ENCODE measurements at regions not wholly inside any gene's neighbourhood (a gene's known extent, or its start where the extent isn't known, plus 50 kb on each side); places are given as distances from the start of the nearest gene placed in this dataset.

DNA sequence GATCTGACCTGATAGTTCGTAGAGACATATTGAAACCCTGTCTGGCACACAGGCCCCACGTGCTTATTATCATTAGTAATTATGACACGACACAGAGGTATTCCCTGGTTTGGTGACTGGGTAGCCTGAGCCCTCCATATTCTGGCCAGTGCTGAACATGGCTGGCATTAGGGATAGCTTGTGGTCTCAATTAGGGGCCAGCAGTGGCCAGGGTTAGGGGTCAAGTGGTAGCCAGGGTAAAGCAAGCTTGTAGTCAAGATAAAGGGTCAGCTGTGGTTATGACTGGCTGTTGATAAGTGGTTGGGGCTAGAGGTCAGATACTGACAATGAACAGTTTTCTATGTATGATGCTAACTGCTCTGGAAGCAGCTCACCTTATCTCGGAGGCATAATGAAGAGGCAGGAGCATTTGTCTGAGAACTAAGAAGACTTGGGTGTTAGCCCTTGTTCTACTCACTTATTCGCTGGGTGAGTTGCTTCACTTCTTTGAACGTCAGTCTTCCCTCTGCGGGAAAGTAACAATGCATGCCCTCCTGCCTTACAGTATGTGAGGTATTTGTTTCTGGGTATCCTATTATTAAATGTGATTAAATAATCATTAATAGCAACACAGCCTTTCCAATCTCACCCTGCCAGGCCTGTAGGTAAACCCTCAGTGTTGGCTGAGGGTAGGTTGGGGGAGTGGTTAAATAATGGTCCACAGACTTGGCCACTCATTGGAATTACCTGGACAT, 66.7 kb downstream of the VEGFA start (continued):
- TF ChIP-seq HINFP (tag; conservative IDR thresholded peaks at IDR 0.05; ENCODE audit: low read depth) (no peak), HDAC8 (tag; IDR thresholded peaks at IDR 0.05) (no peak), MTA2 (IDR thresholded peaks at IDR 0.05; ENCODE audit: low read depth) (peak; percentile 88), RBM17 (IDR thresholded peaks at IDR 0.05; ENCODE audit: borderline replicate concordance, low read depth, low read length) (no peak), MYBL2 (IDR thresholded peaks at IDR 0.05; ENCODE audit: low read depth) (no peak), MYBL2 (CRISPR knock-in tag; IDR thresholded peaks at IDR 0.05; ENCODE audit: borderline replicate concordance) (no peak), YY1 (IDR thresholded peaks at IDR 0.05; ENCODE audit: borderline replicate concordance in 1 of 3, control insufficient read depth in 1 of 3, extremely low read depth in 1 of 3, insufficient read depth in 3 of 3, insufficient read length in 1 of 3, insufficient replicate concordance in 2 of 3, low read depth in 1 of 3, low read length in 2 of 3) (no peak), NR2C1 (IDR thresholded peaks at IDR 0.05) (peak; percentile 90), NR2C1 (tag; IDR thresholded peaks at IDR 0.05) (peak; percentile 96), ZBTB43 (CRISPR knock-in tag; IDR thresholded peaks at IDR 0.05) (no peak), SREBF1 (IDR thresholded peaks at IDR 0.05; ENCODE audit: borderline replicate concordance, low read depth, low read length) (no peak), SIRT6 (IDR thresholded peaks at IDR 0.05; ENCODE audit: low read depth, low read length) (no peak), PYGO2 (tag; IDR thresholded peaks at IDR 0.05) (no peak), ZNF175 (CRISPR knock-in tag; IDR thresholded peaks at IDR 0.05; ENCODE audit: low read depth) (peak; percentile 55; the same call in 1 of the 2 replicates), TCFL5 (CRISPR knock-in tag; conservative IDR thresholded peaks at IDR 0.05) (no peak), HDAC1 (IDR thresholded peaks at IDR 0.05) (peak in 1 of 2 experiments; percentile 97; a peak in 2 of 4 replicates)
- TF ChIP-seq, protein P1, sequence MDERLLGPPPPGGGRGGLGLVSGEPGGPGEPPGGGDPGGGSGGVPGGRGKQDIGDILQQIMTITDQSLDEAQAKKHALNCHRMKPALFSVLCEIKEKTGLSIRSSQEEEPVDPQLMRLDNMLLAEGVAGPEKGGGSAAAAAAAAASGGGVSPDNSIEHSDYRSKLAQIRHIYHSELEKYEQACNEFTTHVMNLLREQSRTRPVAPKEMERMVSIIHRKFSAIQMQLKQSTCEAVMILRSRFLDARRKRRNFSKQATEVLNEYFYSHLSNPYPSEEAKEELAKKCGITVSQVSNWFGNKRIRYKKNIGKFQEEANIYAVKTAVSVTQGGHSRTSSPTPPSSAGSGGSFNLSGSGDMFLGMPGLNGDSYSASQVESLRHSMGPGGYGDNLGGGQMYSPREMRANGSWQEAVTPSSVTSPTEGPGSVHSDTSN (CRISPR knock-in tag; IDR thresholded peaks at IDR 0.05; ENCODE audit: low read depth): no peak
- TF ChIP-seq, protein P1 (tag; conservative IDR thresholded peaks at IDR 0.05; ENCODE audit: low read depth): 0 out of 2 replicates have a peak, but pooled peaks have one; percentile 9
- TF ChIP-seq, protein P2, sequence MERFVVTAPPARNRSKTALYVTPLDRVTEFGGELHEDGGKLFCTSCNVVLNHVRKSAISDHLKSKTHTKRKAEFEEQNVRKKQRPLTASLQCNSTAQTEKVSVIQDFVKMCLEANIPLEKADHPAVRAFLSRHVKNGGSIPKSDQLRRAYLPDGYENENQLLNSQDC (CRISPR knock-in tag; IDR thresholded peaks at IDR 0.05): no peak
- TF ChIP-seq, protein P3, sequence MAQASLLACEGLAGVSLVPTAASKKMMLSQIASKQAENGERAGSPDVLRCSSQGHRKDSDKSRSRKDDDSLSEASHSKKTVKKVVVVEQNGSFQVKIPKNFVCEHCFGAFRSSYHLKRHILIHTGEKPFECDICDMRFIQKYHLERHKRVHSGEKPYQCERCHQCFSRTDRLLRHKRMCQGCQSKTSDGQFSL (CRISPR knock-in tag; IDR thresholded peaks at IDR 0.05): no peak
- TF ChIP-seq, protein P3 (tag; IDR thresholded peaks at IDR 0.05): no peak

Data from K562 (cell line).